ENCODE measurements at regions not wholly inside any gene's neighbourhood (a gene's known extent, or its start where the extent isn't known, plus 50 kb on each side); places are given as distances from the start of the nearest gene placed in this dataset.

- Histone ChIP-seq H3K27me3 (no peaks in the 10 kb centered on the region), H3K36me3 (no peaks in the 10 kb centered on the region), H3K9me3 (no peaks in the 10 kb centered on the region), H3K27ac (no peak overlapping the region), H3K4me3 (no peak overlapping the region), H3K4me1 (no peaks in the 10 kb centered on the region)
- intact Hi-C loops (cut with DNase I; ENCODE audit: low total_unique reads): no loop called here
- no peak for DNase-seq
- TF ChIP-seq POLR2A (IDR thresholded peaks at IDR 0.05) (no peak), CTCF (IDR thresholded peaks at IDR 0.05) (no peak)
Measured at GRCh38 chr5:123709422-123709821, 197.4 kb downstream of the CSNK1G3 start.

GRCh38 chr5:123708074-123708806, 196.3 kb downstream of the CSNK1G3 start:
- Histone ChIP-seq H3K4me3 (no peak overlapping the region), H3K4me1 (no peaks in the 10 kb centered on the region), H3K27me3 (no peaks in the 10 kb centered on the region), H3K9me3 (no peaks in the 10 kb centered on the region), H3K27ac (no peak overlapping the region), H3K36me3 (no peaks in the 10 kb centered on the region)
- intact Hi-C loops (cut with DNase I; ENCODE audit: low total_unique reads): no loop called here
- no peak for DNase-seq
- TF ChIP-seq POLR2A (IDR thresholded peaks at IDR 0.05) (no peak), CTCF (IDR thresholded peaks at IDR 0.05) (no peak)

GRCh38 chr5:123706531-123706930, 194.6 kb downstream of the CSNK1G3 start:
- H3K27me3 ChIP-seq: no peaks in the 10 kb centered on the region
- H3K27ac ChIP-seq: no peak overlapping the region
- intact Hi-C loops (cut with DNase I; ENCODE audit: low total_unique reads): no loop called here
- TF ChIP-seq CTCF (IDR thresholded peaks at IDR 0.05) (no peak), POLR2A (IDR thresholded peaks at IDR 0.05) (no peak)
- no peak overlapping the region for H3K4me3 ChIP-seq
- H3K4me1 ChIP-seq: no peaks in the 10 kb centered on the region
- no peaks in the 10 kb centered on the region for H3K36me3 ChIP-seq
- DNase-seq: no peak
- H3K9me3 ChIP-seq: no peaks in the 10 kb centered on the region

- no peak overlapping the region for H3K27ac ChIP-seq
- no peaks in the 10 kb centered on the region for H3K27me3 ChIP-seq
- no peaks in the 10 kb centered on the region for H3K9me3 ChIP-seq
- no peak for DNase-seq
- H3K36me3 ChIP-seq: no peaks in the 10 kb centered on the region
- intact Hi-C loops (cut with DNase I; ENCODE audit: low total_unique reads): no loop called here
- no peaks in the 10 kb centered on the region for H3K4me1 ChIP-seq
- TF ChIP-seq CTCF (IDR thresholded peaks at IDR 0.05) (no peak), POLR2A (IDR thresholded peaks at IDR 0.05) (no peak)
- H3K4me3 ChIP-seq: no peak overlapping the region
Measured at GRCh38 chr5:123705741-123706140, 193.8 kb downstream of the CSNK1G3 start.

GRCh38 chr5:123701511-123702200, 189.7 kb downstream of the CSNK1G3 start:
- no peaks in the 10 kb centered on the region for H3K4me1 ChIP-seq
- no peak for DNase-seq
- H3K27me3 ChIP-seq: no peaks in the 10 kb centered on the region
- H3K9me3 ChIP-seq: no peaks in the 10 kb centered on the region
- intact Hi-C loops (cut with DNase I; ENCODE audit: low total_unique reads): no loop called here
- H3K36me3 ChIP-seq: no peaks in the 10 kb centered on the region
- peak overlapping the region; percentile 46 to 52 for H3K27ac ChIP-seq
- no peak overlapping the region for H3K4me3 ChIP-seq
- no peak for TF ChIP-seq CTCF (IDR thresholded peaks at IDR 0.05)
- no peak for TF ChIP-seq POLR2A (IDR thresholded peaks at IDR 0.05)

Measured in uterus (tissue), 3 donors.